ENCODE measurements at regions not wholly inside any gene's neighbourhood (a gene's known extent, or its start where the extent isn't known, plus 50 kb on each side); places are given as distances from the start of the nearest gene placed in this dataset.

GRCh38 chr1:221904319-221904718 is 162.4 kb upstream of the DUSP10 start:
- DNase-seq, result no peak

GRCh38 chr1:221903594-221903993 is 161.7 kb upstream of the DUSP10 start:
- no peak for DNase-seq

- no peak for DNase-seq
These were observed 161.1 kb upstream of the DUSP10 start for GRCh38 chr1:221902961-221903360.

DNA sequence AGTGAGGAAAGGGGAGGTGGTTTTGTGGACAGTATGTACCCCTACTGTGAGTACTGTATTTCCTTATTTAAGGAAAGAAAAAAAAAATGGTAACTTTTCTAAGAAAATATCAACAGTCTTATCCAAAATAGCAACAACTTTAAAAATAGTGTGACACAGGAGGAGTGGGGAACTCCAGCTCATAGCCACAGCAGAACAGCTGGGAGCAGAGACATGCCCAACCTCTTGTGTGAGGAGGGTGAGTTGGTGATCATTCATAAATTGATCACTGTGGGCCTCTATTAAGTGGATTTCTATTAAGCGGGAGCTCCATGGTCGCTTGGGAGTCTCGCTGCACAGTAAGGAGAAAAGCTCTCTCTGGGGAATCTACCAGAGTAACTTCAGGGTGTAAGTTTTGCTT is 158.8 kb upstream of the DUSP10 start:
- DNase-seq, result no peak

- DNase-seq, result no peak
These were observed 155.4 kb upstream of the DUSP10 start for GRCh38 chr1:221897321-221897721.

GRCh38 chr1:221892301-221892830 is 150.5 kb upstream of the DUSP10 start:
- DNase-seq, result no peak

- DNase-seq, result no peak
These were observed 149.8 kb upstream of the DUSP10 start for GRCh38 chr1:221891708-221892107.

- DNase-seq, result no peak
These were observed 146.9 kb upstream of the DUSP10 start for GRCh38 chr1:221888801-221889200.

DNA sequence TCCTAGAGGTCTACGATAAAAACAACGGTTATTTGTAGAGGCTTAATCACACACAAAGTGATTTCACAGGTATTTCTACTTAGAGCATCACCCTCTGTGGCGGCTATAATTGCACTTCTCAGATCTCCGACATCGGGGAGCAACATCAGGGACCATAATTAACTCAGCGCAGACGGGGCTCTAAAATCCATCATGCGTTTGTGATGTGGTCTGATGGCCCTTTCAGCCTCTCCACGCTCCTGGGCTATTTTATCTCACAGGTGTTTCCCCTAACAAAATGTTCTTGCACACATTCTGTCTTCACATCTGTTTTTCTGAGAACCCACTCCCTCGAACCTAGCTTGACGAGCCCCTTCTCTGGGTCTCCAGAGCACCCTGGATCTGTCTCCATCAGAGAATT is 146.3 kb upstream of the DUSP10 start:
- no peak for DNase-seq

DNA sequence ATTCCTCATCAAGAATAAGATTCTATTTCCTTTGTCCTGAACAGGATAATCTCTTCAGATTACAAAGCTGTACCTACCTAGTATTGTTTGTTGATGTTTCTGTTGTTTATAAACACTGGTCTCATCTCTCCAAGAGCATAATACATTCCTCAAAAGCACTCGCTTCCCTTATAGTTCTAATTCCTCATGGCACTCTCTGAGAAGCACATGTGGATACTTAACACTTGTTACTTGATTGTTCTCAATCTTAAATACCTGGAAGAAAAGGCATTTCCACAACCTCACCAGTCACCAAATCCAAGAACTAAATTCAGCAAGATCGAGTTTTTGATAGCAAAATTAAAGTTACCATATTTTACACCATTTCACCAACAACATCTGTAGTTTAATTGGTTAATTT is 145.9 kb upstream of the DUSP10 start:
- no peak for DNase-seq

DNA sequence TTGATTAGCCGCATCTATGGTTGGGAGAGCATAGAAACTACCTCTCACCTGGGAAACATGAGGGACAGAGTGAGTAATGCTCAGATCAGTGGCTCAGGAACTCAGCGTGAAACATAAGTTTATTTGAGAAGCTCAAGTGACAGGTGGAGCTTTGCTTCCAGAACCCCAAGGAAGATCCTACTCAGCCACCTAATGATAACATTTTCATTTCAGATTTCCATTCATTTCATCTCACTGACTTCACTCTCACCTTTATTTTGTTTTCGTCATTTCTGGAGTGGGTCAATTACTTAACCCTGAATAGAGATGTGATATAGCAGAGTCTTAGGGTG is 145.5 kb upstream of the DUSP10 start:
- no peak for DNase-seq

- no peak for DNase-seq
These were observed 145.0 kb upstream of the DUSP10 start for GRCh38 chr1:221886743-221887414.

DNA sequence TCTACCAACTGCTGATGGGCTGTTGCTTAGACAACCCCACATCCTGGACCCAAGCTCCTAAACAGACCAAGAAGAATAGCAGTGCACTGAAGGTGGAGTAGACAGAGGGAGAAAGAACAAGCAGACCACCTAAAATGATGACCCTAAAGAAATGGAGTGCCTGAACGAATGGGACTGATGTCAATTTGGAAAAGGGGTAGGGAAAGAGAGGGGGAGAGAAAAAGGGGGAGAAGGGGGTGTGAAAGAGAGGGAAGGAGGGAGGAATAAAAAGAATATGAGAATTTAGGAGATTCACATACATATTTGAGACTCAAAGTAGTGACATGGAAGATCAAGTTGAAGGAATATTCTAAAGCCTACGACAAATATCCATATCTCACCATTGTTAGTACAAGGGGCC is 144.4 kb upstream of the DUSP10 start:
- no peak for DNase-seq

DNA sequence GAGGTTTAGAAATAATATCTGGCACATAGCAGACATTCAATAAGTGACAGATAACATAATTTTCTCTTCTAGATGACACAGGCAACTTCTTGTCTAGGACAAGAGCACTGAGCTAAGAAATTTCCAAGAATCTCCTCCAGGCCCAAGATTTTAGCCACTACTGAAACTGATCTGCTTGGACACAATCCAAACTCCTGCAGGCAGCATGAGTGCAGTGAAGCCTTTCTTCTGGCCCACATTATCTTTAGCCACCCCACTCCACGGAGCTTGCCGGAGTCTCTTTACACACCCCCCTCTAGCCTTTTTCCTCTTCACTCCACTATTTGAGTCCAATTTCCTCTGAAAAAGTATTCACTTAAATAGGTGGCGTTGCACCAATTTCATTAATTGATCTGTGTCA is 142.9 kb upstream of the DUSP10 start:
- DNase-seq, result no peak

- no peak for DNase-seq
These were observed 140.1 kb upstream of the DUSP10 start for GRCh38 chr1:221881805-221882581.

- DNase-seq, result no peak
These were observed 138.3 kb upstream of the DUSP10 start for GRCh38 chr1:221880182-221880581.

GRCh38 chr1:221878134-221878533 is 136.2 kb upstream of the DUSP10 start:
- DNase-seq, result no peak

DNA sequence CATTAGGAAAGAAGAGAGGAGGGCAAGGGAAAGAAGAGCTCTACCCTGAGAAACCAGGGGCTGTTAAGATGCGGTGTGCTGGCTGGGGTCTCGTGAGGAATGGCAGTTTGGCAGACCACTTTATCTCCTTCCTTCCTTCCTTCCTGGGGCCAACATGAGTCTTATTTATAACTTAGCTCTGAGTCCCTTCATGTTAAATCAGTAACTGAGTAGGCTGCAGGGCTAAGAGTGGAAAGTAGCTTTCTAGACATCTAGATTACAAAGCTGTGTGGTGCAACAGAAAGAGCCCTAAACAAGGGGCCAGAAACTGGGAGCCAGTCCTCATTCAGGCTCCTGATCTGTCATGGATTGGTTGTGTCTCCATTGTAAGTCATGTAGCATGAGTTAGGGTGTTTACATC is 135.4 kb upstream of the DUSP10 start:
- DNase-seq, result no peak

GRCh38 chr1:221875004-221875330 is 133.1 kb upstream of the DUSP10 start:
- DNase-seq, result no peak

DNA sequence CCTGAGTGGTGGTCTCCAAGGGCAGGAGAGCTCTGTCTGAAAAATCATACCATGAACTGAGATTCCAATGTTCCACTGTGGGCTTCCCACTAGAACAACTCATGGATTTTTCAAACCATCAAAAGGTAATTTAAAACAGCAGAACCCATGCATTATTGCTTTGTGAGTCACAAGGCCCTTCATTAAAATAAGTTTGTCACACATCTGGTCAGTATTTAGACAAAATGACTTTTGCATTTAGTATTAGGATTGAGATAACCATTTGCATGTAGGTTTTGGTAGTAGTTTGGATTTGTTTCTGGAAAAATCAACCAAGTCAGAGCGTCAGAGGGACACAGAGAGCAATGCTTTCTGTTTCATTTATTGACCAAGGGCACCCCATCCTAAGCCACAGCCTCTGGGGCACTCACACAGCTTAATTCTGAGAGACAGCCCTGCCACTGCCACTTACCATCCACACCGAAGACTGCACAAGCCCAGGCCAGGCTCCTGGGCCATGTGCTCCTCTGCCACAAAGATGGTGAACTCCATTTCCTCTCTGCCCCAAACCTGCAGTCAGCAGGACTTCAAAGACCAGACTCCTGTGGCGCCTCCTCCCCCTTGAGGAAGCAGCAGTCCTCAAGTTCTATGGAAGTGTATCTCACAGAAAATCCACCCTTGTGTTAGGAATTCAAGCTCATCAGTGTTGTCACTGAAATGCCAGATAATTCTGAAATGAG is 132.6 kb upstream of the DUSP10 start:
- no peak for DNase-seq

DNA sequence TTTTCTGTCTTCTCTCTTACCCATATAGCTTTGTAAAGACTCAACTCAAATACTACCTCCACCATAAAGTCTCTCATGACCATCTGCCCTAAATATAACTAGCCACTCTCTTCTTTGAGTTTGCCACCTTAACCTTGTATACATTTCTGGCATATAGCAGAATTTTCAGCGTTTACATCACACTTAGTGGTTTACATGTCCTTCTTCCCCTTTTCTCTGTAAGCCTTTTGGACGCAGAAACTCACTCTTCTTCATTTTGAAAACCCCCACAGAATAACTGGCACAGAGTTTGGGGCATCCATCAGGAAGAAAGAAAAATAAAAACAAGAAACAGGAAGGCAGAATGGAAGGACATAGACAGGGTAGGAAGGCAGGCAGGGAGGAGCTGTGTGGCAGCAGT is 131.8 kb upstream of the DUSP10 start:
- no peak for DNase-seq

DNA sequence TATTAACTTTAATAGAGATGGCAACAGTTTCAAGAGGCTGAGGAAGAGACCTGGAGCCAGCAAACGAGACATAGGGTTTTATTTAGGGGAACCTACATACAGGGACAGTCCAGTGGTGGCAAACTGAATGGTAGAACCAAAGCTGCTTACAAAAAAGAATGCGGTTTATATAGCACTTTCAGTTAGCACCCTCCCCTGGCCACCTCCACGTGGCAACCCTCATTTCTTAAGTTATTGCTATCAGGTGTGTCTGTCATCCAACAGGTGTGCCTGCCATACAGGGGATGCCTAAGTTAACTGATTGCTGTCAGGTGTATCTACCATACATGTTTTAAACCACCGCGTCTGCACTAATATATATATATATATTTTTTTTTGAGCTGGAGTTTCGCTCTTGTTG is 129.2 kb upstream of the DUSP10 start:
- no peak for DNase-seq

DNA sequence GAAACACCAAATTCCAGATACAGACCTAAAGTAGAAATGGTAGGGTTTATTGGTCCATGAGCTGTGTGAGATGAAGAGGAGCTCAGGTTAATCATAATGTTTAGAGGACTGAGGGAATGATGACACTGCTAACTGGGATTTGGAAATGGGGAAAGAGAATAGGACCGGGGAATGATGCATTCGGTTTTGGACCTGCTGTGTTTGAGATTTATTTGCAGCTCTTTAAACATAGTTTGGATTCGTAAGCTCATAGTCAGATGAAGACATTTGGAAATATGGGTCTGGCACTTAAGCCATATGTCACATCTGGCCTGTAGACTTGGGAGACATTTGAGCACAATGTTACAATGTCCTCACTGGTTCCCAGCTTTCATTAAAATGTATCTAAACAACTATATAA is 127.9 kb upstream of the DUSP10 start:
- no peak for DNase-seq

Measured in CD4-positive, alpha-beta T cell treated with Interferon gamma for 1 hour (primary cell).